Lung (tissue), 11 donors: ENCODE measurements at regions not wholly inside any gene's neighbourhood (a gene's known extent, or its start where the extent isn't known, plus 50 kb on each side); places are given as distances from the start of the nearest gene placed in this dataset.

Experiments
- ATAC-seq: fragments of 200-7000 bp; cut with Tn5 transposase; one replicate; pipeline ENCODE4 v1.9.1; 2020; ENCODE audit warnings: moderate number of reproducible peaks; ENCODE audit not compliant: insufficient read depth, low FRiP score
- DNase-seq, 3 donors: peaks; one replicate each; pipeline ENCODE4 v3.0.0-alpha.2; 2013 to 2017
- H3K27ac ChIP-seq, 2 donors: one replicate each; pipeline ENCODE4 v1.5.1; 2013; ENCODE audit warnings: mild to moderate bottlenecking in 2 of 2, moderate library complexity in 2 of 2, control low read depth in 1 of 2, inconsistent platforms in 1 of 2, low read depth in 1 of 2, low read length in 1 of 2
- H3K27me3 ChIP-seq, 3 donors: one replicate each; pipeline ENCODE4 v1.5.1; 2013; ENCODE audit warnings: low read length in 2 of 3; ENCODE audit not compliant: control insufficient read depth in 3 of 3, insufficient read depth in 3 of 3
- H3K36me3 ChIP-seq, 4 donors: one replicate each; pipeline ENCODE4 v1.5.1; 2013; ENCODE audit warnings: low read length in 4 of 4, mild to moderate bottlenecking in 1 of 4, moderate library complexity in 1 of 4; ENCODE audit not compliant: control insufficient read depth in 4 of 4, insufficient read depth in 4 of 4
- H3K4me1 ChIP-seq, 5 donors: one replicate each; pipeline ENCODE4 v1.5.1; 2013; ENCODE audit warnings: low read length in 5 of 5, mild to moderate bottlenecking in 2 of 5, moderate library complexity in 1 of 5; ENCODE audit not compliant: control insufficient read depth in 5 of 5, insufficient read depth in 5 of 5
- H3K4me3 ChIP-seq: one replicate; pipeline ENCODE4 v1.5.1; 2013; ENCODE audit warnings: mild to moderate bottlenecking, control low read depth, moderate library complexity
- H3K9ac ChIP-seq, 2 donors: one replicate each; pipeline ENCODE4 v1.5.1; 2013; ENCODE audit warnings: low read length in 2 of 2, control low read depth in 1 of 2; ENCODE audit not compliant: insufficient read depth in 1 of 2
- H3K9me3 ChIP-seq, 4 donors: one replicate each; pipeline ENCODE4 v1.5.1; 2013; ENCODE audit warnings: low read length in 3 of 4, mild to moderate bottlenecking in 1 of 4, moderate library complexity in 1 of 4; ENCODE audit not compliant: control insufficient read depth in 4 of 4, insufficient read depth in 3 of 4
- WGBS, 2 donors: extraction: QIAGEN DNeasy Blood & Tissue Kit; methylation state at CpG; one replicate each; pipeline ENCODE4 v1.1.7; 2013; 5-methylcytosine and 5-hydroxymethylcytosine counted together
- TF ChIP-seq, protein P1 (sequence below): IDR thresholded peaks from 2 replicates; pipeline ENCODE4 v1.5.1; 2012; ENCODE audit warnings: mild to moderate bottlenecking; ENCODE audit errors: control extremely low read depth, extremely low read depth
- donor health status: control.
- donor health status: control.
- donor health status: Bipolar disorder and iron deficiency.
- donor health status: healthy.
- donor health status: DM: yes; HTN: yes; CAD: no.

DNA sequence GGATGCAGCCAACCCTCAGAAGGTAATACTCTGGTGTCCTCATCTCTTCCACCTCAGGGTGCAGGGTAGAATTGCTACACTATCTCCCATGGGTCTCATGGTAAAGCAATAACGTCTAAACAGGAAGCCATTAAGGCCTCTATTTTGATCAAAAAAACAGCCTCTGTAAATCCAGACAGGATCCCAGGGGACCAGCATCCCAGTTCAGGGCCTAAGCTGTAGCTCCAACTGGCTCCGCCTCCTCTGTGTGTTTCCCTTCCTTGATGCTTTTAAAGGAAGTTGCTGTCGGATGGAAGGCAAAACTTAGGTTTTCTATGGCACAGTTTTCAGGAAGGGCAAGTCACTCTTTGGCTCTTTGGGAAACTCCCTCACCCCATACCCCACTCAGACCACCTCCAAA lies 222.0 kb downstream of the MAFB start:
- WGBS, 2 donors: 61 to 63% methylated on average over 3 of the region's 3 CpGs
- Histone ChIP-seq H3K4me1 (peaks cover 0 to 5% (median 0%) of the 10 kb centered on the region in 5 donors), H3K36me3 (no peaks in the 10 kb centered on the region), H3K27ac (no peak overlapping the region), H3K4me3 (no peak overlapping the region), H3K27me3 (no peaks in the 10 kb centered on the region), H3K9me3 (no peaks in the 10 kb centered on the region), H3K9ac (no peak overlapping the region)
- no peak for ATAC-seq
- no peak for DNase-seq
- TF ChIP-seq, protein P1, sequence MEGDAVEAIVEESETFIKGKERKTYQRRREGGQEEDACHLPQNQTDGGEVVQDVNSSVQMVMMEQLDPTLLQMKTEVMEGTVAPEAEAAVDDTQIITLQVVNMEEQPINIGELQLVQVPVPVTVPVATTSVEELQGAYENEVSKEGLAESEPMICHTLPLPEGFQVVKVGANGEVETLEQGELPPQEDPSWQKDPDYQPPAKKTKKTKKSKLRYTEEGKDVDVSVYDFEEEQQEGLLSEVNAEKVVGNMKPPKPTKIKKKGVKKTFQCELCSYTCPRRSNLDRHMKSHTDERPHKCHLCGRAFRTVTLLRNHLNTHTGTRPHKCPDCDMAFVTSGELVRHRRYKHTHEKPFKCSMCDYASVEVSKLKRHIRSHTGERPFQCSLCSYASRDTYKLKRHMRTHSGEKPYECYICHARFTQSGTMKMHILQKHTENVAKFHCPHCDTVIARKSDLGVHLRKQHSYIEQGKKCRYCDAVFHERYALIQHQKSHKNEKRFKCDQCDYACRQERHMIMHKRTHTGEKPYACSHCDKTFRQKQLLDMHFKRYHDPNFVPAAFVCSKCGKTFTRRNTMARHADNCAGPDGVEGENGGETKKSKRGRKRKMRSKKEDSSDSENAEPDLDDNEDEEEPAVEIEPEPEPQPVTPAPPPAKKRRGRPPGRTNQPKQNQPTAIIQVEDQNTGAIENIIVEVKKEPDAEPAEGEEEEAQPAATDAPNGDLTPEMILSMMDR: no peak

DNA sequence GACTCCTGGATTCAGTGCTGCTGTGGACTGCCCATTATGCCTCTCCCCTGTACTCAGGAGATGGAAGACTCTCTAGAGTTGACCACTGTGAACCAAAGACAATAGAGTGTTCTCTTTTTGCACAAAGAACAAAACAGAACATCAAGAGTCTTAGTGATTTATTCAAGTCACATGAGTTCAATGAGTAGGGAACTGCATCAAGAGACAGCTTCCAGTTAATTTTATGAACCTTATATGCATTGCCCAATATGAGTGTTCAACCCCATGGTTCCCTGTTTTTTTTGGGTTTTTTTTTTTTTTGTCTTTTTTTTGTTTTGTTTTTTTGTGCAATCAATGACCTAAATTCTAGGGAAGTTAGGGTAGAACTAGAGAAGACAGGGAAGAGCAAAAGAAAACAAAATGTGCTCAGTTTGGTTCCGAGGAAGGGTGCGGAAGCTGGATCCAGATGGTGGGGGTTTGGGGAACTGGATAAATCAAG lies 224.3 kb downstream of the MAFB start:
- H3K36me3 ChIP-seq: no peaks in the 10 kb centered on the region
- 77 to 85% methylated on average over 2 of the region's 2 CpGs for WGBS, 2 donors
- H3K4me3 ChIP-seq: no peak overlapping the region
- H3K9ac ChIP-seq: no peak overlapping the region
- TF ChIP-seq, protein P1: no peak
- no peaks in the 10 kb centered on the region for H3K9me3 ChIP-seq
- no peak for ATAC-seq
- no peaks in the 10 kb centered on the region for H3K4me1 ChIP-seq
- H3K27me3 ChIP-seq: no peaks in the 10 kb centered on the region
- DNase-seq: no peak
- peak overlapping the region in 1 of 2 donors; percentile 35 for H3K27ac ChIP-seq

DNA sequence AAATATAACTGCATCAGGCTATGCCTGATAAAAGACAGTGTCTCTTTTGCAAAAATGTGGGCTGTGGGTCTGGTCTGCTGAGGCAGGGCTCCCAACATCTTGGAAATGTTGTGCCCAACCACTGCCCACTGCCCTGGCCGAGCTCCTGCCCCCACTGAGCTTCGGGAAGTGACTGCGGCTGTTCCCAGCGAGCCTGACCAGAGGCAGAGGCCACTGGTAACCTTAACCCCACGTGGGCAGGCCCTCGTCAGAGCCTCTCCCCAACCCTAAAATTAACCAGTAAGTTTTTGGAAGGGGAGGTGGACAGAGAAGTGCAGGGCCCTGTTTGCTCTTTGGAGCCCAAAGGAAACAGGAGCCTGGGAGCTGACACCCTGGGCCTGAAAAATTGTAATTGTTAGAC lies 225.9 kb downstream of the MAFB start:
- Histone ChIP-seq H3K27ac (peak overlapping the region in 1 of 2 donors; percentile 4), H3K9me3 (no peaks in the 10 kb centered on the region), H3K36me3 (no peaks in the 10 kb centered on the region), H3K9ac (no peak overlapping the region), H3K4me3 (no peak overlapping the region), H3K4me1 (no peaks in the 10 kb centered on the region), H3K27me3 (no peaks in the 10 kb centered on the region)
- WGBS, 2 donors: 75 to 78% methylated on average over 6 of the region's 6 CpGs
- ATAC-seq (no peak), DNase-seq (no peak)
- TF ChIP-seq, protein P1: no peak

DNA sequence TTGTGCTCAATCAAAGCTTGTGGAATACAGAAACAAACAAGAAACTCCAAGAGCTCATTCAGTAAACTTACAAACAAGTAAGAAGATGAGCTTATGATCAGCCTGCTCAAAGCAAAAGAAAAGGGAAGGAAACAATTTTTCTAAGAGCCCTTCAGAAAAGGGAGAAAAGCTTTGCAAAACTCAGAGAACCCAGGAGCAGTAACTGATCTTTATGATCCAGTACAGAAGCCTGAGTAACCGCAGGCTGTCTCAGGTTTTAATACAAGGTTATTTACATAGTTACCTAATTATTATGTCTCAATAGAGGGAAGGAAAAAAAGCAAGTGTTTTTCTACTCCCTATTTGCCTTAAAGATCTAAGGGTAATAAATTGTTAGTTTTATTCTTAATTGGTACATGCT lies 226.5 kb downstream of the MAFB start:
- Histone ChIP-seq H3K4me1 (no peaks in the 10 kb centered on the region), H3K36me3 (no peaks in the 10 kb centered on the region), H3K9me3 (no peaks in the 10 kb centered on the region), H3K9ac (no peak overlapping the region), H3K4me3 (no peak overlapping the region), H3K27ac (no peak overlapping the region), H3K27me3 (no peaks in the 10 kb centered on the region)
- WGBS, 2 donors: 45 to 51% methylated on average over 1 of the region's 1 CpG
- no peak for ATAC-seq
- TF ChIP-seq, protein P1: no peak
- no peak for DNase-seq
